ENCODE measurements at regions not wholly inside any gene's neighbourhood (a gene's known extent, or its start where the extent isn't known, plus 50 kb on each side); places are given as distances from the start of the nearest gene placed in this dataset.
"Not testable (repeated sequence)": the region's sequence is repeated elsewhere in the genome, so short reads cannot be mapped to it uniquely, and the experiment has no call there.

- no peaks in the 10 kb centered on the region for H3K9me3 Mint-ChIP-seq (ENCODE audit: low read depth)
- H3K27ac Mint-ChIP-seq = no peak overlapping the region
- no peaks in the 10 kb centered on the region for H3K36me3 Mint-ChIP-seq
These were observed 314.9 kb upstream of the STEAP1 start for GRCh38 chr7:89839329-89839728.

GRCh38 chr7:89845952-89846351 lies 308.3 kb upstream of the STEAP1 start:
- Mint-ChIP-seq H3K9me3 (ENCODE audit: low read depth) (no peaks in the 10 kb centered on the region), H3K4me1 (ENCODE audit: low read depth) (no peaks in the 10 kb centered on the region), H3K36me3 (no peaks in the 10 kb centered on the region), H3K4me3 (no peak overlapping the region), H3K27ac (no peak overlapping the region), H3K27me3 (no peaks in the 10 kb centered on the region)

More at GRCh38 chr7:89839329-89839728, 314.9 kb upstream of the STEAP1 start:
- H3K4me3 Mint-ChIP-seq = peak overlapping the region; percentile 32
- H3K4me1 Mint-ChIP-seq (ENCODE audit: low read depth) = peaks cover 4% of the 10 kb centered on the region
- no peaks in the 10 kb centered on the region for H3K27me3 Mint-ChIP-seq

DNA sequence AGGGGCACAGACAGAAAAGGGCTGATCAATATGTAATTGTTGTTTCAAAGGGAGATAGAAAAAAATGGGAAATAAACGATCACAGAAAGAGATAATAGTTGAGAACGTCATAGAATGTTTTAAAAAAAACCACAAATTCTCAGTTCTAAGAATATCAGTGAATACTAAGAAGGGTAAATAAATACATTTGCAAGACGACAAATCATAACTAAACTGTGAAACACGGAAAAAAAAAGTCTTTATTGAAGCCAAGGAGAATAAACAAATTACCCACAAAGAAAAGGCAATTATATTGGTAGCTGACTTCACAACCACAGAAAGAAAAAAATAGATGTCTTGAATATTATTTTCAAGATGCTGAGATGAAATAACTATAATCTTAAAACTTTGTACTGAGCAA lies 305.2 kb upstream of the STEAP1 start:
- Mint-ChIP-seq H3K4me1 (ENCODE audit: low read depth) (no peaks in the 10 kb centered on the region), H3K9me3 (ENCODE audit: low read depth) (no peaks in the 10 kb centered on the region), H3K27ac (no peak overlapping the region), H3K36me3 (no peaks in the 10 kb centered on the region), H3K4me3 (no peak overlapping the region), H3K27me3 (no peaks in the 10 kb centered on the region)

GRCh38 chr7:89857053-89857452 lies 297.2 kb upstream of the STEAP1 start:
- H3K27ac Mint-ChIP-seq; H3K4me1 Mint-ChIP-seq (ENCODE audit: low read depth); H3K27me3 Mint-ChIP-seq; H3K36me3 Mint-ChIP-seq; H3K4me3 Mint-ChIP-seq: not testable (repeated sequence)
- H3K9me3 Mint-ChIP-seq (ENCODE audit: low read depth) = peaks cover 15% of the 10 kb centered on the region

DNA sequence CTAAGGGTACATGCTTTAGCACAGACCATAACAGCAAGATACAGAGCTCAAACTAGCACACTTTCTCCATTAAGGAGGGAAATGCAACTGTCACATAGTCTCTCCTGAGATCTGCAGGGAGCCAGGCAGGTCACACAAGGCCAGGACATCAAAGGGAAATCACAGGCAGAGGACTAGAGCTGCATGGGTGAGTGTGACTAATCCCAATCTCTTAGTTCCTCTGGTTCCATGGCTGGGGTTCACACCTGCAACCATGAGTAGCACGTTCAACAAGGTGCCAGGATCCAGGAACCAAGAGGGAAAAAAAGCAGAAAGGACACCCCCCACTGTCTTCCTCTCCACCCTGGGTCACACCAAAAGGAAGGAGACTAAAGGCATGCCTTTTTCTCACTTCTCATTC lies 296.5 kb upstream of the STEAP1 start:
- H3K4me3 Mint-ChIP-seq = no peak overlapping the region
- no peaks in the 10 kb centered on the region for H3K27me3 Mint-ChIP-seq
- H3K27ac Mint-ChIP-seq = no peak overlapping the region
- H3K4me1 Mint-ChIP-seq (ENCODE audit: low read depth) = no peaks in the 10 kb centered on the region
- peaks cover 15% of the 10 kb centered on the region for H3K9me3 Mint-ChIP-seq (ENCODE audit: low read depth)
- peaks cover 2% of the 10 kb centered on the region for H3K36me3 Mint-ChIP-seq

DNA sequence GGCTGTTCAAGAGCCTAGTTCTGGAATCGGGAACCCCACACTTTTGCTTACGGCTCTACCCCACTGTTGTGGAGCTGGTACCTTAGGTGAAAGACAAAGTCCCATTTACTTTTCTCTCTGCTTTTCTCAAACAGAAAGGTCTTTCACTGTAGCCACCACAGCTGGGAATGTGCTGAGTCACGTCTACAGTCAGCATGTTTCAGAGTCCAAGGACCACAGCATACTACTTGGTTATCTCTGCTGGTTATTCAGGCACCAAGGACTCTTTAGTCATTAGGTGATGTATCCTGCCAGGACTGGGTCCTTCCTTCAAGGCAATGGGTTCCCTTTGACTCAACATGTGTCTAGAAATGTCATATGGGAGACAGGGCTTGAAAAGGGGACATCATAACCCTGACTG lies 266.8 kb upstream of the STEAP1 start:
- no peak overlapping the region for H3K4me3 Mint-ChIP-seq
- H3K4me1 Mint-ChIP-seq (ENCODE audit: low read depth) = no peaks in the 10 kb centered on the region

DNA sequence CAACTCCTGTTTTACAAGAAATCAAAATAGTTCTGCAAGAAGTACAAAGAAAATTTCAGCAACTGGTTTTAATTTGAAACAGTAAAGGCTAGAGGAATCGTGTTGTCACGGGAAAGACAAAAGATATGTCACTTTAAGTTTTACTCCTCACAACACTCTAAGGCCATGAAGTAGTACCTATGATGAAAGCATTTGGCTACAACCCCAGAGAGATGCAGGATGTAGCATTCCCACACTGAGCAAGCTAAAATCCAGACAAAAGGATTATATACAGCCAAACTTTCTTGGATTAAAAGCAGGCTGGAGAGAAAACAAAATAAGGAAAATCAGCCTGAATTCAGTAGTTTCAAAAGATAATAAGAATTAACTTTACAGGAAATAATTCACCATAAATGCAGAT lies 245.5 kb upstream of the STEAP1 start:
- Mint-ChIP-seq H3K9me3 (ENCODE audit: low read depth) (no peaks in the 10 kb centered on the region), H3K4me1 (ENCODE audit: low read depth) (no peaks in the 10 kb centered on the region), H3K27ac (no peak overlapping the region), H3K36me3 (no peaks in the 10 kb centered on the region), H3K4me3 (no peak overlapping the region), H3K27me3 (no peaks in the 10 kb centered on the region)

More for the DNA sequence above, 266.8 kb upstream of the STEAP1 start:
- H3K27me3 Mint-ChIP-seq = no peaks in the 10 kb centered on the region
- H3K27ac Mint-ChIP-seq = no peak overlapping the region
- H3K36me3 Mint-ChIP-seq = no peaks in the 10 kb centered on the region
- H3K9me3 Mint-ChIP-seq (ENCODE audit: low read depth) = no peaks in the 10 kb centered on the region

- H3K27ac Mint-ChIP-seq = no peak overlapping the region
- no peaks in the 10 kb centered on the region for H3K4me1 Mint-ChIP-seq (ENCODE audit: low read depth)
- no peaks in the 10 kb centered on the region for H3K9me3 Mint-ChIP-seq (ENCODE audit: low read depth)
- no peaks in the 10 kb centered on the region for H3K27me3 Mint-ChIP-seq
- H3K4me3 Mint-ChIP-seq = no peak overlapping the region
- H3K36me3 Mint-ChIP-seq = no peaks in the 10 kb centered on the region
These were observed 239.6 kb upstream of the STEAP1 start for GRCh38 chr7:89914711-89915110.

DNA sequence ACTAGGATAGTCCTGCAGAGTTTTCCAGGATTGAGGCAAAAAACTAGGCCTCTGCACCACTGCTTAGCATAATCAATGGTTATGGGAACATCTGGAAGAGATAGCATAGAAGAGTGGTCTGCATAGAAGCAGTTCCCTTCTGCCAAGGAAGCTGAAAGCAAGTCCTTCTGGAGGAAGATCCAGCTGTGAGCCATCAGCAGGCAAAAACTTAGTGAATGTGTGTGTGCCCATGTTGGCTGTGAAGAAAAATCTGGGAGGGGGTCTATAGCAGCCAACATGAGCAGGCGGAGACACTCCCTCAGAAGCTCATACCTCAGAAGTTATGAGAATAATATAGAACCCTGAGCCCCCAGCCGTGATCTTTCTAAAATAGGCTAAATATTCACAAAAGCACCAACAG lies 228.1 kb upstream of the STEAP1 start:
- Mint-ChIP-seq H3K27me3 (no peaks in the 10 kb centered on the region), H3K27ac (no peak overlapping the region), H3K36me3 (no peaks in the 10 kb centered on the region), H3K9me3 (ENCODE audit: low read depth) (no peaks in the 10 kb centered on the region), H3K4me3 (no peak overlapping the region), H3K4me1 (ENCODE audit: low read depth) (no peaks in the 10 kb centered on the region)

DNA sequence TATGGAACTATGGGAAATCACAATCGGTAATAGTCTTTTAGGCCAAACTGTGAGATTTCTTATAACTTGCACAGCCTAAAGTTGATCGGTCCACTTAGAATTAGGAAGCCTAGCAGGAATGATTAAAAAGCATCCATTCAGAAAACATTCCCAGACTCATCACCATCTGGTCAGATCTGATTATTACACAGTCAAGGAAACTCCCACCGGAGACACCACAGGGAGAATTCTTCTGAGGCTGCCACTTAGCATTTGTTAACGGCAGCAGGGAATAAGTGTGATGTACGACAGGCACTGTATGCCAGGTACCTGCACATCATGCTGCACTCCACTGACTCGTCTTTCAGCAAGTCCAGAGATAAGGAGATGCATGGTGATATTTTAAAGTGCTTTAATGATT lies 227.6 kb upstream of the STEAP1 start:
- Mint-ChIP-seq H3K36me3 (no peaks in the 10 kb centered on the region), H3K27ac (no peak overlapping the region), H3K4me3 (no peak overlapping the region), H3K4me1 (ENCODE audit: low read depth) (no peaks in the 10 kb centered on the region), H3K27me3 (no peaks in the 10 kb centered on the region), H3K9me3 (ENCODE audit: low read depth) (no peaks in the 10 kb centered on the region)

DNA sequence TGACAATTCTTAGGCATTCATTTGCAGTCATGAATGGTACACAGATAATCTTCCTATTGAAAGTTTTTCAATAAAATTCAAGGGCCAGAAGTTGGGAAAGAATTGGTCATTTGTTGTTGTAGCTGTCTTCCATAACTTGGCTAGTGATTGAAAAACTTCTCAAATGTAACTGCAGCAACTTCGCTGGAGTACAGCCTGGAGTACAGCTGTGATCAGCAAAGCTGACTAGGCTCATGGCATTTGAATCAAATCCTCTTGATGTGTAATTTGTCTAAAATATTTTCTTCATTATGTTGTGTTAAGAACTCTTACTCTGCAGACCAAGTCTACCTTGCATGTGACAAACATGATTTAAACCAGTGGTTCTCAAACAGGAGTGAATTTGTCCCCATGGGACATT lies 226.5 kb upstream of the STEAP1 start:
- H3K4me1 Mint-ChIP-seq (ENCODE audit: low read depth) = no peaks in the 10 kb centered on the region
- H3K9me3 Mint-ChIP-seq (ENCODE audit: low read depth) = no peaks in the 10 kb centered on the region
- H3K27me3 Mint-ChIP-seq = no peaks in the 10 kb centered on the region
- no peak overlapping the region for H3K4me3 Mint-ChIP-seq
- H3K27ac Mint-ChIP-seq = no peak overlapping the region
- no peaks in the 10 kb centered on the region for H3K36me3 Mint-ChIP-seq

DNA sequence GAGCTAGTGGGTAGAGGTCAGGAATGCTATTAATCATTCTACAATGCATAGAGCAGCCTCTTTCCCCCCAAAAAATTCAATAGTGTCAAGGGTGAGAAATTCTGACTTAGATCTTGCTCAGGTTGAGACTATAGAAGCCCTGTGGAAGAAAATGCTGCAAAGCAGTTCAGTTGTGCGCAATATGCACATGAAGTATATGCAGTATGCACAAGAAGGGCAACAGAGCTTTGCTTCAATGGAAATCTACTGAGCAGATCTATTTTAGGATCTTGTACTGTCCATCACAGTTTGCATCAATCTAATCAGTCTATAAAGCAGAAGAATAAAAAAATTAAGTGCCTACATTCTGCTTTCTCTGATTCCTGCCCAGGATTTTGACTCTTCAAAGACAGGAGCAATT lies 225.8 kb upstream of the STEAP1 start:
- no peaks in the 10 kb centered on the region for H3K36me3 Mint-ChIP-seq
- no peak overlapping the region for H3K4me3 Mint-ChIP-seq
- H3K9me3 Mint-ChIP-seq (ENCODE audit: low read depth) = no peaks in the 10 kb centered on the region
- H3K27me3 Mint-ChIP-seq = no peaks in the 10 kb centered on the region
- H3K27ac Mint-ChIP-seq = no peak overlapping the region
- no peaks in the 10 kb centered on the region for H3K4me1 Mint-ChIP-seq (ENCODE audit: low read depth)

DNA sequence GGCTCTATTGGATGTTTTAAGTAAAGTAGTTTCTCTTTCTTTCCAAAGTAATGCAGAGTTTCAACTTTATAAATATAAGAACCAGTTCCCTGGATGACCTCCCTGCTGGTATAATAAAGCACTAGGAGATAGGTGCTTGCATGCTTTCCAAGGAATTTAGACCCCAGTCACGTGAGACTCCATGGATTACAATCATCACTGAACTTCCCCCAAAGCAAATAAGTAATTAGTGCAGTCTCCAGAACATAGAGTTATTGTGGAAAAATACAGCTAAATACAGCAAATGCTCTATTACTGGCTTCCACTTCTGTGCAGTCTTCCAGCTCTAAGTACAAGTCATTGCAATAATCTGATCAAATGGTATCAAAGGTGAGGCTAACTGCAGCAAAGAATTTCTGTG lies 220.2 kb upstream of the STEAP1 start:
- Mint-ChIP-seq H3K4me1 (ENCODE audit: low read depth) (no peaks in the 10 kb centered on the region), H3K36me3 (no peaks in the 10 kb centered on the region), H3K9me3 (ENCODE audit: low read depth) (peaks cover 4% of the 10 kb centered on the region), H3K27ac (no peak overlapping the region), H3K27me3 (peaks cover 1% of the 10 kb centered on the region), H3K4me3 (no peak overlapping the region)

DNA sequence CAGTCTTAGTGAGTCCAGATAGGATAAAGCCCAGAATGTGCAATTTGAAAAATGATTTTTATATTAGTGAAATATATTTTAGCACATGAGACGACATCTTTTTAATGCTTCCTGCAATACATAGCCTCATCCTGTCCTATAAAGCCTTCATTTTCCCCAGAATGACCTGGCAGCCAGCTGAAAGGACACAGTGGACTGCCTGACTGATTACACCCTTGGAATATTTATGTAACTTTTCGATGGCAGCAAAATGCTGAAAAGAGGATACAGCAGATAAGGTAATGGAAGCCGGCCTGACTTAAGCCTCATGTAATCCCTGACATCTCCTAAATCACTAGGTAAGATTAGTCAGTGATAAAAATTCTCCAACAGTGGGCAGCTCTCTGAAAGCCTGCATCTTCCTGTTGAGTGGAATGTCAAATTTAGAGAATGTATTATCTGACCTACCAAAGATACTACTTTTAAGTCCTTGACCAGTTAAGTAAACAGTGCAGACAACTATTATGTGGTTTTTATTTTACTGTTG lies 210.7 kb upstream of the STEAP1 start:
- no peaks in the 10 kb centered on the region for H3K36me3 Mint-ChIP-seq
- no peaks in the 10 kb centered on the region for H3K4me1 Mint-ChIP-seq (ENCODE audit: low read depth)
- H3K27ac Mint-ChIP-seq = no peak overlapping the region
- no peaks in the 10 kb centered on the region for H3K27me3 Mint-ChIP-seq
- H3K4me3 Mint-ChIP-seq = no peak overlapping the region
- H3K9me3 Mint-ChIP-seq (ENCODE audit: low read depth) = no peaks in the 10 kb centered on the region

GRCh38 chr7:89958525-89959068 lies 195.7 kb upstream of the STEAP1 start:
- Mint-ChIP-seq H3K27ac (no peak overlapping the region), H3K9me3 (ENCODE audit: low read depth) (peaks cover 4% of the 10 kb centered on the region), H3K36me3 (no peaks in the 10 kb centered on the region), H3K4me1 (ENCODE audit: low read depth) (no peaks in the 10 kb centered on the region), H3K4me3 (no peak overlapping the region), H3K27me3 (no peaks in the 10 kb centered on the region)

GRCh38 chr7:89966067-89966664 lies 188.1 kb upstream of the STEAP1 start:
- H3K9me3 Mint-ChIP-seq (ENCODE audit: low read depth) = peaks cover 2% of the 10 kb centered on the region
- H3K4me3 Mint-ChIP-seq = no peak overlapping the region
- no peak overlapping the region for H3K27ac Mint-ChIP-seq
- no peaks in the 10 kb centered on the region for H3K27me3 Mint-ChIP-seq
- H3K4me1 Mint-ChIP-seq (ENCODE audit: low read depth) = no peaks in the 10 kb centered on the region
- H3K36me3 Mint-ChIP-seq = no peaks in the 10 kb centered on the region
